AG04450 (cell line): ENCODE measurements at regions not wholly inside any gene's neighbourhood (a gene's known extent, or its start where the extent isn't known, plus 50 kb on each side); places are given as distances from the start of the nearest gene placed in this dataset.
"Not testable (repeated sequence)": the region's sequence is repeated elsewhere in the genome, so short reads cannot be mapped to it uniquely, and the experiment has no call there.

Source experiments
- CTCF ChIA-PET: fragments of 300-600, 350-600 bp; formaldehyde crosslinking; extraction: SDS; loops from one replicate; lab custom pipeline; 2022; ENCODE audit warnings: antibody characterized with exemption, inconsistent platforms; lab: Charles Lee
- POLR2A ChIA-PET: fragments of 350-600 bp; formaldehyde crosslinking; extraction: SDS; loops from one replicate; lab custom pipeline; 2021; ENCODE audit warnings: antibody characterized with exemption, inconsistent platforms; lab: Yijun Ruan, JAX
- DNase-seq: peaks from one replicate; pipeline ENCODE4 v3.0.0-alpha.2; 2011; ENCODE audit warnings: low read depth, low spot score
- H3K27ac ChIP-seq: one replicate; pipeline ENCODE4 v1.5.1; 2012; ENCODE audit warnings: low read depth, low read length, control low read depth
- H3K27me3 ChIP-seq: one replicate; pipeline ENCODE4 v1.6.0; 2012; ENCODE audit warnings: low read length; ENCODE audit not compliant: control insufficient read depth, insufficient read depth
- H3K4me3 ChIP-seq: 2 replicates; pipeline ENCODE4 v1.5.1; 2011; ENCODE audit warnings: mild to moderate bottlenecking, low read depth, low read length, control low read depth
- H3K9me3 ChIP-seq: 2 replicates; pipeline ENCODE4 v1.5.1; 2012; ENCODE audit warnings: low read length; ENCODE audit not compliant: control insufficient read depth, insufficient read depth
- TF ChIP-seq, protein P1 (sequence below): IDR thresholded peaks from 2 replicates; pipeline ENCODE4 v1.5.1; 2011; ENCODE audit warnings: low read depth, low read length, control low read depth, inconsistent platforms

DNA sequence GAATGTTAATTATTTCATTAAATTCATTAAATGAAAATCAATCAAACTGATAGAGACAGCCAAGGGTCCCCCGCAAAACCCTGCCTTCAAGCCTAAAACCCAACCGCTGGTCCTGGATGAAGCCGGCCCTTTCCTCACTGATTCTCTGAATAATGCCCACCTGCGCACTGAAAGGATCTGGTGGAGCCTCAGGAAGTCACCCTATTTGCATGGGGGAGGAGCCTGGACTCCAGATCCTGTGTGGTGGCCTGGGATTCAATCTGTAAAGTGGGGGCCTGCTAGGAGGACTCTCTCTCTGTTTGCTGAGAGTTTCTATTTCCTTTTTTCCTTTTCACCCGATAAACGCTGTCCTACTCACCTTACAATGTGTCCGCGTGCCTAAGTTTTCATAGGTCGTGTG is 97.9 kb upstream of the ADAMTS3 start:
- no peaks in the 10 kb centered on the region for H3K9me3 ChIP-seq
- TF ChIP-seq, protein P1, sequence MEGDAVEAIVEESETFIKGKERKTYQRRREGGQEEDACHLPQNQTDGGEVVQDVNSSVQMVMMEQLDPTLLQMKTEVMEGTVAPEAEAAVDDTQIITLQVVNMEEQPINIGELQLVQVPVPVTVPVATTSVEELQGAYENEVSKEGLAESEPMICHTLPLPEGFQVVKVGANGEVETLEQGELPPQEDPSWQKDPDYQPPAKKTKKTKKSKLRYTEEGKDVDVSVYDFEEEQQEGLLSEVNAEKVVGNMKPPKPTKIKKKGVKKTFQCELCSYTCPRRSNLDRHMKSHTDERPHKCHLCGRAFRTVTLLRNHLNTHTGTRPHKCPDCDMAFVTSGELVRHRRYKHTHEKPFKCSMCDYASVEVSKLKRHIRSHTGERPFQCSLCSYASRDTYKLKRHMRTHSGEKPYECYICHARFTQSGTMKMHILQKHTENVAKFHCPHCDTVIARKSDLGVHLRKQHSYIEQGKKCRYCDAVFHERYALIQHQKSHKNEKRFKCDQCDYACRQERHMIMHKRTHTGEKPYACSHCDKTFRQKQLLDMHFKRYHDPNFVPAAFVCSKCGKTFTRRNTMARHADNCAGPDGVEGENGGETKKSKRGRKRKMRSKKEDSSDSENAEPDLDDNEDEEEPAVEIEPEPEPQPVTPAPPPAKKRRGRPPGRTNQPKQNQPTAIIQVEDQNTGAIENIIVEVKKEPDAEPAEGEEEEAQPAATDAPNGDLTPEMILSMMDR, result no peak
- no peak for DNase-seq
- ChIA-PET POLR2A (no interaction called here), CTCF (no interaction called here)
- H3K27ac ChIP-seq, result no peak overlapping the region
- H3K4me3 ChIP-seq, result no peak overlapping the region
- H3K27me3 ChIP-seq, result no peaks in the 10 kb centered on the region

DNA sequence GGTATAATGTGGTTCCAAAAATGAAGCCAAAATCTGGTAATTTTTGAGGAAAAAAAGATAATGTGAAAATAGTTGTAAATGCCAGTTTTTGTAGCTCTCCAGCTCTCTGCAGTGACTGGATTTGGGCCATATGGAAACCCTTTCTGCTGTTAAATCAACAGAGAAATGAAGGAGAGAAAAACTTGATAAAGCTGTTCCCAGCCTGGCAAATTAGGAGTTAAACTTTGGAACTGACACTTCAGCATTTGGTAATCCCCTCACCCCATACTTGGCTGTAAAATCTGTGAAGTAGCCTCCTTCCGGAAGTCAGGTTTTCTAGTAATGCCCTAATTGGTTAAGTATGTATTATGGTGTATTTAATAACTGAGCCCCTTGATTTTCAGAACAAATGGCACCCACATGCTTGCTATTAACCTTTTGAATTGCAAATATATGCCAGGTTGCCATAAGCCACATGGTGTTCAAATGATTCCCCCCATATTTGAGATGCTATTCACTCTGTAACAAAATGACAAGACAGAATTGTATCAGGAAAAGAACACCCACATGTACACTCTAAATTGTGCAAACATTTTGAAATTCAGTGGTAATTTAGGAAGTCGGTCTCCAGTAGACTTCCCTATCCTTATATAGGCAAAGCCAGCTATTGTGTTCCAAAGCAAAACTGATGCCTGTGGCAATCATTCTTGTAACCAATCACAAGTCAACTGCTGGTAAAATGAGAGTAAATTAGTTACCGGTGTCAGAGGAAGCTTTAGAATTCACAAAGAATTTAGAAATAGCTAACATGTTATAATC is 96.3 kb upstream of the ADAMTS3 start:
- DNase-seq, result no peak
- no peak overlapping the region for H3K4me3 ChIP-seq
- H3K9me3 ChIP-seq, result no peaks in the 10 kb centered on the region
- POLR2A ChIA-PET, result no interaction called here
- no peaks in the 10 kb centered on the region for H3K27me3 ChIP-seq
- TF ChIP-seq, protein P1, result no peak
- no peak overlapping the region for H3K27ac ChIP-seq
- CTCF ChIA-PET, result no interaction called here

DNA sequence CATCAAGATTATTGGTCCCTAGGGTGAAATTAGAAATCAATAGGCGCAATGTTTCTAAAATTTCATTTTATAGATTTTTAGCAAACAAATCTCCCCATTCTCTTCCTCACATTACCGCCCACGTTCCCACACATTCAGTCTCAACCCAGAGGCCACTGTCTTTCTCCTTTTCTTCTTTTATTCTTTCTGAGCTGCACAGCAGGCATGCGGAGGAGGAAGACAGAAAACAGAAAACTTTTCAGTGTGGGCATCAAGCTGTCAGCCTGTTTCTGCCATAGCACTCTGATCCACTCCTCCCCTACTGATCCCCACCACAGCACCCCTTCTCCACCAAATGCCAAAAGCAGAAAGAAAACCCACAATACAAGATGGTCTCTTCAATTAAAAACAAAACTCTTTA is 94.8 kb upstream of the ADAMTS3 start:
- ChIA-PET CTCF (no interaction called here), POLR2A (no interaction called here)
- no peaks in the 10 kb centered on the region for H3K27me3 ChIP-seq
- no peak overlapping the region for H3K27ac ChIP-seq
- no peak for DNase-seq
- no peak overlapping the region for H3K4me3 ChIP-seq
- H3K9me3 ChIP-seq, result no peaks in the 10 kb centered on the region
- TF ChIP-seq, protein P1, result no peak

DNA sequence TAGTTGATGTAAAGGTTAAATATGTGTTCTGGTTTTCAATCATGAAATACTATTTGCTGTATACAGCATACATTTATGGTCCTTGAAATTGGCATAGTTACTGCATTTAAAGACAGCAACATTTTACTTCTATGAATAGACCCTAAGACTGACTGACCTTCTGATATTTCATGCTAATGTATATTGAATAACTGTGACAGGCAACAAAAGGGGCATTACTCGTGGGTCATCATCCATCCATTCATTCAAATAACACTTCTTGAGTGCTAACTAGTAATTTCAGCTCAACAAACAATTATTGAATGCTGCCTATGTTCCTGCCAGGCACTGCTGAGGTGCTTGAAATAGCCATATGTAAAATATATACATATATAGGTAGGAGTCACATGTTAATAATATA is 92.8 kb upstream of the ADAMTS3 start:
- H3K4me3 ChIP-seq, result no peak overlapping the region
- H3K9me3 ChIP-seq, result no peaks in the 10 kb centered on the region
- H3K27me3 ChIP-seq, result no peaks in the 10 kb centered on the region
- ChIA-PET CTCF (no interaction called here), POLR2A (no interaction called here)
- no peak for DNase-seq
- TF ChIP-seq, protein P1, result no peak
- H3K27ac ChIP-seq, result no peak overlapping the region

DNA sequence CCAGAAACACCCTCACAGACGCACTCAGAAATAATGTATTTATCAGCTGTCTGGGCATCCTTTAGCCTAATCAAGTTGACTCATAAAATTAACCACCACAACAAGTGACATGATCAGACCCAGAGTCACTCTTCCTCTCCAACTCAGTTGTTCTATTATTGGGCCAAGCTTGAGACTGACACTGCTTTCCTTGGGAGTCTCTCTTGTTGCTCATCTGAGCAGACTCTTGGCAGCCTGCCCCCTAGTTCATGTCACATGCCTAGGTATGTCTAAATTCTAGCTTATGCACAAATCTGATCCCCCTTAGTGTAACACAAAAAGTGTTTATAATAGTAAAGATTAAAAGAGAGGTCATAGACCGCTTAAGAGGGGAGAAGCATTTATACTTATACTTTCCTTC is 72.6 kb upstream of the ADAMTS3 start:
- TF ChIP-seq, protein P1, result no peak
- Histone ChIP-seq H3K9me3 (peaks cover 7% of the 10 kb centered on the region; the same call in 1 of the 2 replicates), H3K27ac (no peak overlapping the region), H3K27me3 (no peaks in the 10 kb centered on the region), H3K4me3 (no peak overlapping the region)
- POLR2A ChIA-PET, result no interaction called here
- CTCF ChIA-PET, result no interaction called here
- no peak for DNase-seq

DNA sequence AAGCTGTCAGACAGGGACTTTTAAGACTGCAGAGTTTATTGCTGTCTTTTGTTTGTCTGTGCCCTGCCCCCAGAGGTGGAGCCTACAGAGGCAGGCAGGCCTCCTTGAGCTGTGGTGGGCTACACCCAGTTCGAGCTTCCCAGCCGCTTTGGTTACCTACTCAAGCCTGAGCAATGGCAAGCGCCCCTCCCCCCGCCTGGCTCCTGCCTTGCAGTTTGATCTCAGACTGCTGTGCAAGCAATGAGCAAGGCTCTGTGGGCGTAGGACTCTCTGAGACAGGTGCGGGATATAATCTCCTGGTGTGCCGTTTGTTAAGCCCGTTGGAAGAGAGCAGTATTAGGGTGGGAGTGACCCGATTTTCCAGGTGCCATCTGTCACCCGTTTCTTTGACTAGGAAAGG is 67.8 kb upstream of the ADAMTS3 start:
- POLR2A ChIA-PET, result not testable (repeated sequence)

DNA sequence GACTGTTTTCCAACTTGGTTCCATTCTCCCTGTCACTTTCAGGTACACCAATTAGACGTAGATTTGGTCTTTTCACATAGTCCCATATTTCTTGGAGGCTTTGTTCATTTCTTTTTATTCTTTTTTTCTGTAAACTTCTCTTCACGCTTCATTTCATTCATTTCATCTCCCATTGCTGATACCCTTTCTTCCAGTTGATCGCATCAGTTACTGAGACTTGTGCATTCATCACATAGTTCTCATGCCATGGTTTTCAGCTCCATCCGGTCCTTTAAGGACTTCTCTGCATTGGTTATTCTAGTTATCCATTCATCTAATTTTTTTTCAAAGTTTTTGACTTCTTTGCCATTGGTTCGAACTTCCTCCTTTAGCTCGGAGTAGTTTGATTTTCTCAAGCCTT is 66.9 kb upstream of the ADAMTS3 start:
- POLR2A ChIA-PET, CTCF ChIA-PET: not testable (repeated sequence)

More for the DNA sequence above, 67.8 kb upstream of the ADAMTS3 start:
- DNase-seq, CTCF ChIA-PET, H3K27ac ChIP-seq, H3K9me3 ChIP-seq, H3K4me3 ChIP-seq, H3K27me3 ChIP-seq: not testable (repeated sequence)

More for the DNA sequence above, 66.9 kb upstream of the ADAMTS3 start:
- not testable (repeated sequence) for H3K9me3 ChIP-seq, DNase-seq, H3K27ac ChIP-seq, H3K4me3 ChIP-seq, H3K27me3 ChIP-seq
